Erythroblast (primary cell): ENCODE measurements at regions not wholly inside any gene's neighbourhood (a gene's known extent, or its start where the extent isn't known, plus 50 kb on each side); places are given as distances from the start of the nearest gene placed in this dataset.

ENCODE experiments used
- GATA1 ChIP-seq: IDR thresholded peaks from 2 replicates; pipeline ENCODE4 v1.6.1; 2011; ENCODE audit warnings: low read depth, mild to moderate bottlenecking, control low read depth, low read length, moderate library complexity
- POLR2A ChIP-seq: IDR thresholded peaks from 2 replicates; pipeline ENCODE4 v1.6.1; 2011; ENCODE audit warnings: mild to moderate bottlenecking, low read length

DNA sequence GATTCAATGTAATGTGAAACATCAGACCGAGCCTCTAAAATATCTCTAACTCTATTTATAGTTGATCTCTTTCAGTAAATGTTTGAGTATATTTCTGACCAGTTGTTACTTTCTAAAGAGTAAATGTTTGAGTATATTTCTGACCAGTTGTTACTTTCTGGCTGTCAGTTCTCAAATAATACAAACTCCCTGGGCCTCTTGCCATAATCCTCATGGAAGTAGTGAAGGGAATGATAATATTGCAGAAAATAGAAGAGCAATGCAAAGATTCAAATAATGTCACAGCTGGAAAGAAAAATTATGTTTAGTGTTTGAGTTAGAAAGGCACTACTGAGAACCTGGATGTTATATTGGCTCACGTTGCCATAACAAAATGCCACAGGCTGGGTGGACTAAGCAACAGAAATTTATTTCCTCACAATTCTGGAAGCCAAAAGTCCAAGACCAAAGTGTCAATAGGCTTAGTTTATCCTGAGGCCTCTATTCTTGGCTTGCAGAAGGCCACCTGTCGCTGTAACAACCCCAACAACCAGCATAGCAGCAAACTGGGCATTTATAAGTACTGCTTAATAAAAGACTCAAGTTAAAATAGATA lies 470.6 kb upstream of the BCHE start:
- TF ChIP-seq POLR2A (no peak), GATA1 (no peak)
